NCI-H69 (cell line): ENCODE measurements at regions not wholly inside any gene's neighbourhood (a gene's known extent, or its start where the extent isn't known, plus 50 kb on each side); places are given as distances from the start of the nearest gene placed in this dataset.

Experiments used
- DNase-seq: peaks from one replicate; lab custom pipeline; 2025; lab: John Stamatoyannopoulos, UW

DNA sequence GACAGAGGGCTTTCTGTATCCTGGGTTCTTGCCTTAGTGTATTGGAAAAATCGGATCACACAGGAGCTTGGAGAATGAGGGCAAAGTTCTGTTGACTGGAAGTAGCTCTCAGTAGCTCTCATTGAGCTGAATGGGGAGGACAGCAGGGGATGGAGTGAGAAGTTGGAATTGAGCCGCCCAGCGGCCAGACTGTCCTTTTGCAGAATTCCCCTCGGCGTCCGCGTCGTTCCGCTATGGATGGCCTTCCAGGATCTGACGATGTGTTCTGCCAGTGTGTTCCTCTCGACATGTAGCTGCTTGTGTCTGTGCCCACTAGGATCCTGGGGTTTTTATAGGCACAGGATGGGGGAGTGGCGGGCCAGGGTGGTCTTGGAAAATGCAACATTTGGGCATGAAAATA lies 351.8 kb upstream of the SEMA3A start:
- no peak for DNase-seq

DNA sequence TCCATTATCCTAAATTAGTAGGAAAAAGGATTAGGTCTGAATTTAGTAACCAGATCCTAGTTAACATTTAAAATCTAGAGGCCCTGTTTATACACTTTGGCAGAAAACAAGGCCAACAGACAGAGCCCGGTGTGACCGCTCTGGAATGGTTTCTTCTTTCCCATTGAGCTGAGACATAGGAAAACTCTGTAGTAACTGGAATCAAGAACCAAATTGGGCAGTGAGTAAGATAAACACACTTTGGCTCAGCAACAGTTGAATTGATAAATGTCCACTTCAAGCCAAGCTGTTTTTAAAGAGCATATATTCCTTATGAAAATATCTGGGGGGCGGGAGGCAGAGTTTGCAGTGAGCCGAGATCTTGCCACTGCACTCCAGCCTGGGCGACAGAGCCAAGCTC lies 343.7 kb upstream of the SEMA3A start:
- DNase-seq: no peak

DNA sequence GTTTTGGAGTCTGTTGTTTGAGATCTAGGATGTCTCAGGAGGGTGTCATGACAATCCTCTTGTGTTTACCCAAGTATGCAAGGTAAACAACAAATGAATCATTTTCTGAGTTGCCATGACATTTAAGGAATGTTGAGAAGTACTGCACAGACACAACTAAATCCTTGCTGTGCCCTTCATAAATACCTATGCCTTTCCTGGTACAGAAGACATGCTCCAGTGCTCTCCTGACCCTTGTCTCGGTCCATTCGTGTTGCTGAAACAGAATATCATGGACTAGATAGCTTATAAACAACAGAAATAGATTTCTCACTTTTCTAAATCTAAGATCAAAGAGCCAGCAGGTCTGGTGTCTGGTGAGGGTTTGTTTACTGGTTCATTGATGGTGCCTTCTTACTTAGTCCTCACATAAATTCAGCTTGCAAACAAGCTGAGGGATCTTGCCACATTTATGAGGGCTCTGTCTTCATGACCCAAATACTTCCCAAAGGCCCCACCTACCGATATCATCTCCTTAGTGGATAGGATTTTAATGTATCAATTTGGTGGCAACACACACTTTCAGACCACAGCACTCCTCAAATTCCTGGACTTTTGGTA lies 341.8 kb upstream of the SEMA3A start:
- DNase-seq: no peak

DNA sequence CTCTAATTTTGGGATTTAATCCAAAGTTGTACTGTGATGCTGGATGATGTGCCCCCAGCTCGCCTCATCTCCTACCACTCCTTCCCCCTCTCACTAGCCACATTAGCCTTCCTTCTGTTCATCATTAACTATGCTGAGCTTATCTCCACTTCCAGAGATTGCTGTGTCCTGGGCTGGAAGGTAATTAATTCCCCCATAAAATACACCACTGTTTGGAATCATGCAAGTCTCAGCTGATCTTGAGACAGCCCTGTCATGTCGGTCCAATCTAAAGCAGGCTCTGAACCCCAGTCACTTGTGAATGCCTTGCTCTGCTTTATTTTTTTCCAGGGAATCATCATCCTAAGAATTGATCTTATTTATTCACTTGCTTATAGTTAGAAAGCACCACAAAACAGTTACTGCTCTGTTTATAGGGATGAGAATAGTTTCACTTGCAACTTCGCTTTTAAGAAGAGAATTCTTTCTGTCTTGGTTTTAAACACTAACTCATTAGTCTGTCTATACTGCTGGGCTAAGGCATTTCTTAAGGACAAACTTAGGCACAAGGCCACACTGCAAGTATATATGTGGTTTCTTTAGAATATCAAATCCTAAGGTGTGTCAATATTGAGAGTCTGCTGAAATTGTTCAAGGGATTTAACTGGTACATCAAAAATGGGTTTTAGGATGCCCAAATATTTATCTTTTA lies 341.1 kb upstream of the SEMA3A start:
- DNase-seq: no peak

DNA sequence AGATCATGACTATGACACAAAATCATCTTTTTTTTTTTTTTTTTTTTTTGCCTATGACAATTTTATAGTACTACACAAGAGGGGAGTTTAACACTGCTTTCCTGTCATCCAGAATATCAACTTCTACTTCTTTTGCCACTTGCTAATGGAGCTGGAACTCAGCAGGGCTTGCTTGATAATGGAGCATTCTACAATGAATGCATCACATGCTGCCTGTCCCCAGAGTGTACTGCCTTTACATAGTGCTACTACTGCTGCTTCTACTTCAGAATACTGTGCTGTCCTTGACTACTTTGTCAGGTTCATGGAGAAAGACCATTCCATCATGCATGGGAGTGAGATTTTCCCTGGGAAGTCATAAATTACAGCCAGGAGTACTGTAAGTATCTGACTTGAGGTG lies 338.6 kb upstream of the SEMA3A start:
- no peak for DNase-seq

DNA sequence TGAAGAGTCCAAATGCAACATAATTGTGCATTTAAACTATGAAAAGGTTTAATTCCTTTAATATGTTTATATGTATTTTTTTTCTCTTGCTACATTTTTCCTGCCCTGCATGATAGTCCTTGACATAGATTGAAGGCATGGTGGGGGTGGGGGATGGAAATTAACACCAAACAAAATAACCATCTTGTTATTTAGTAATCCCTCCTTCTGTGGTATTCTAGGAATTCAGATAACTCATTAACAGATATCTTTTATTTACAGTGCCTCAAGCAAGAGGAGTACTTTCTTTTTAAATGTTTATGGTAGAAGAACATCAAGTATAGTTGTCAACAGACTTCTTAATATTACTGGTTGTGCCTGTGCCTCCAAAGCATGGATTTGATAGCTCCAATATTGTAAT lies 337.6 kb upstream of the SEMA3A start:
- DNase-seq: no peak

DNA sequence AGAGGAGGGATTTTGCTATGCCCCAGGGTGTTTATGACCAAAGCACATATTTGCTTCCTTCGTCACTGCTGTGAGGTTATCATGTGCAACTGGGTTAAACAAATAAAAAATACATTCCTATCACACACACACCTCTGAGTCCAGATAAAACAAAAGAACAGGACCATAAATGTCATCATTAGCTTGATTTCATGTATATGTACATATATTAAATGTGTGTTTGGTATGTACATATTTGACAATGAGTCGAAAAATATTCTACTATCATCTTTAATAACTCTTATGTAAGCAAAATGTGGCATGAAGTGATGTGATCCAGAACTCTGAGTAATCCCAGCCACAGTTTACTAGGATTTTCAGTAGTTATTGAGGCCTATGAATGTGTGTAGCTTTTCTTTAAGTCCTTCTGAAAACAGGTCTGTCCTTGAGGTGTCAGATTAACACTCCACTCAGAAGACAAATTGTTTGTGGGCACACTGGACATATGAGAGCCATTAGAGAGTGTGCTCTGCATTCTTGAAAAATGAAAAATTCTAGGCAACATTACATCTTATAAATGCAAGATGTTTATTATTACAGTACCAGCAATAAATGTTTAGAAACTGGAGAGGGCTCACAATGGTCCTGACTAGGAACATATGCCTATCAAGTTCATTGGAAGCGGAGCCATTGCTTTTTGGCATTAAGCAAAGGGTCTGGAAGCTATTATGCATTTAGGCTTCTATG lies 335.1 kb upstream of the SEMA3A start:
- peak; percentile 54 for DNase-seq

DNA sequence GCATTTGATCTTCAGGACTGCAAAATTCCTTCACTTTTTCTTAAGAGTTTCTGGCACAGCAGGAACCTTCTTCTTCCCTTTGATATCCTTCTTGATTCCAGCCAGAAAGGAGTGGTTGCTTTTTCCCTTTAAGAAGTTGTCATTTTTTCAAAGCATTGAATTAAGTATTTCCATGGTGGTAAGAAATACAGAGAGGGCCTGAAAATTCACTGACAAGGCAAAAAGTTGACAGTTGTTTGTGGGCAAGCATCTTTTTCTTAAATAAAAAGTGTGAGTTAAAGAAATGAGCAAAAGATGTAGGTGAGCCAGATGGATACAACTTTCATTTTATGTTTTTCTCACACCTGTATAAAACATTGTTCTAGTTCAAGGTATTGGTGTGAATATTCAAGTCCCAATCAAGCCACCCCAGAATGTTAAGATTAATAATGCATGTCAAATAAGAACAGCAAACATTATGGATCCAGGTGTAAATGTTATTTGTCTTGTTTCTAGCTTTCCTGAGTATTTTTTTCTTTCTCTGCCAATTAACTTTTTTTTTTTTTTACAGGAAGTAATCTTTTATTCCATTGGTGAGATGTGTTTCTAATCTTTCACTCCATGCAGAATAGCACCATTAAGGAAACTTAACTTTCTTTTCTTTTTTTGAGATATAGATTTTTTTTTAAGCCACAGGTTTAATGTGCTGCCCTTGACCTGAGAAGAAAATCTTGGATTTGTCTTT lies 334.3 kb upstream of the SEMA3A start:
- DNase-seq: no peak

DNA sequence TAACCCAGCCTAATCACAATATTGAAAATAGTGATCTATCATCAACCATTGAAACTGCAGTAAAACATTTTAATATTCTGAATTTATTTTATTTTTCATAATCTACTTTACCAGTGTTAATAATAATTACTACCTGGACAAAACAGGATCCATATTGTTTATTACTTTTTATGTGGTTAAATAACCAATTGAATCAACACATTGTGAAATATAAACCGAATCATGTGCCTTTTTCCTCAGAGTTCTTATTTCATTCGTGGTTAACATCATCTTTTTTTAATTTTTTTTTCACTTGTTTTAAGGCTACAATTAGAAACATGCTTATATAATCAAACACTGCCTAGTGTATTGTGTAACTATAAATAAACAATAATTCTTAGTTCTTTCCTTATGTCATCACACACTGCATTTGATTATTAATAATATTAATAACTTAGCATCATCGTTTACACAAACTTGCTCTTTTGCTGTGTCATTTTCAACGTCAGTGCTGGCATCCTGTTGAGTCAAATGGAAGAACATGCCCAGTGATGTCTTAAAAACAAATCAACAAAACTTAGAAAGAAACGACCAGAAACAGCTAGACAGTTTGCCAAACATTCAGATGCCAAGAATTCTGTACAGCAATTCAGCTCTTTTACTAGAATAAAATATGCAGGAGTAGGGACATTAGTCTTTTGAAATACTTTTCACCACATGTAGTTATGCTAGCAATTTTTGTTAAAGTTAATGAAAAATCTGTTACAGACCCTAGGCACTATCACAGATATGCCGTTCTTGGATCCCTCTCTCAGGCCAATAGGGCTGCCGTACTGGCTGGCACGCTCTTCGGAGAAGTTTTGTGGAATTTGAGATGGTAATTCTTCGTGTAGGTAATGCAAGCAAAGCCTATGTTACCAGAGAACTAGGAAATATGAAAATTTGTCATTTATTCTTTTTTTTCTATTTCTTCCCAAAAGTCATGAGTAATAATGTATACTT lies 330.4 kb upstream of the SEMA3A start:
- DNase-seq: no peak

DNA sequence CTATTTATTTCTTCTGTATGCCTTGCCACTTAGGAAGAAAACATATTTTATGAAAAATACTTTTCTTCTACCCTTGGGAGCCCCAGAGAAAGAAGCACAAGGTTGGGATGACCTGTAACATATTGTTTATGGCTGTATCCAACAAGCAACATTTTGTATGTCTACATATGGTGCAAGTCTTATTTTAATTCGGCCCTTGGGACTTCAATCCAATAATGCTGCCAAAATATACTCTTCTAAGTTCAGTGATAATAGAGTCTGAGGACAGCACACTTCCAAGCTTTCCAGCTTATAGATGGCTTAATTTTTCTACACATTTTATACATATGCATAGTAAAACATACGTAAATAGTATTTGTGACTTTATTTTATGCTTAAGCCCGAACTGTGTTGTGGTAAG lies 318.5 kb upstream of the SEMA3A start:
- peak; percentile 31 for DNase-seq

DNA sequence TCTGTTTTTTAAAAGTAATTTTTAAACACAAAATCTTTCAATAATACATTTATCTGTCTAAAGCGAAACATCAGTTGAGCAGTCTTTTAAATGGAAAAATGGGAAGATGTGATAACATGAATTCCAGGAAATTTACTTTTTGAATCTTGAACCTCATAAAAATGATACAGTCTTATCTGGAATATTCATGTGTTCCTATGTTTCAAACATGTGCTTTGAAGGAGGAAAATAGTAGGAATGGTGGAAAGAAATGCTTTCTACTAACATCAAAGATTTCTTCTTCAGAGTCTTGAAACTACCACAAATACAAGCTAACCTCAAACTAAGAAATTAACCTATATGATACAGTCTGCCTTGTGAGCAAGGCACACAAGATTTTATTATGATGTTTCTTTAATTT lies 317.5 kb upstream of the SEMA3A start:
- no peak for DNase-seq

DNA sequence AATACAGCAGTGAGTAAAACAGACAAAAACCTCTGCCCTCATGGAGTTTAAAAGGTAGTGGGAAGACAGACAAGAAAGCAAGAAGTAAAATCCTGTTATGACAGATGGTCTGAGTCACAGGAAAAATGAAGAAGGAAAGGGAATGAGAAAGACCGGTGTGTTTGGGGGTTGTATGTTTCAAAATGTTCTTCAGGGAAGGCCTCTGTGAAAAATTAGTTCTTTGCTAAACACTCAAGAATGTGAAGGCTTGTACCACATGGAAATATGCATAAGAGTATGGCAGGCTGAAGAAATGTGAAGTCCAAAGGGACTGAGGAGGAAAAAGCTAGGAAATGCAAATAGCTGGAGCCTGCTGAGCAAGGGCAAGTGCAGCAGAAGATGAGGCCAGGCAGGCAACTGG lies 315.9 kb upstream of the SEMA3A start:
- DNase-seq: no peak

DNA sequence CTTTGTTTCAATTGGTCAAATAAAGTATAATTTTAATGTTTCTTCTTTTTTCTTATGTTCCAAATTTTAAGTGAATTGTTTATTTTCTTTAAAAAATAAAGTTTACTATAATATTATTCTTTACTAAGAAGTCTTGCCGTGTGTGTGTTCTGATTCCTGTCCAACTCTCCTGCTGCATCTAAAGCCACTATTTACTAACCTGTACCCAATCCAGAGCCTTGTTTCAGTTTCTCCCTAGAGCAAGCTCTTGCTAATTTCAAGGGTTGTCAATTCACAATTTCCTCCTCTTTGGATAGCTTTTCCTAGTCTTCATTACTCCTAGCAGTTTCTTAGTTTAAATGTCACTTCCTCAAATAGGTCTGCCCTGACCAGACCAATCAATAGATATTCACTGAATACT lies 314.9 kb upstream of the SEMA3A start:
- DNase-seq: no peak

DNA sequence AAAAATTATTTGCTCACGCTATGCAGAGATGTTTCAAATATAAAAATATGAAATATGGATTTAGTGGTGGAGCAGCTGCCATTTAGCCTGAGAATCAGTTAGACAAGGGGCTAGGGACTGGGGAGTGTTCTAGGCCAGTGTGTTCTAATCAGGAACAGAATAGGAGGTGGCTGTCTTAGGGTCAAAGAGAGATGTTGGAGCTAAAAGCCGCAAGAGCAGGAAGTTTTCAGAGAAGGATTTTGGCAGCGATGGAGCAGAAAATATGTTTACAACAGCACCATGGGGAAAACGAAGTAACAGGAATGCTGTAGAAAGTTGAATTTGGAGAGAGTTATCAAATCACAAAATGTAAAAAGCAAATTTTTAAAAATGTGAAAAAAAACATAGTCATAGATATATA lies 314.0 kb upstream of the SEMA3A start:
- no peak for DNase-seq

DNA sequence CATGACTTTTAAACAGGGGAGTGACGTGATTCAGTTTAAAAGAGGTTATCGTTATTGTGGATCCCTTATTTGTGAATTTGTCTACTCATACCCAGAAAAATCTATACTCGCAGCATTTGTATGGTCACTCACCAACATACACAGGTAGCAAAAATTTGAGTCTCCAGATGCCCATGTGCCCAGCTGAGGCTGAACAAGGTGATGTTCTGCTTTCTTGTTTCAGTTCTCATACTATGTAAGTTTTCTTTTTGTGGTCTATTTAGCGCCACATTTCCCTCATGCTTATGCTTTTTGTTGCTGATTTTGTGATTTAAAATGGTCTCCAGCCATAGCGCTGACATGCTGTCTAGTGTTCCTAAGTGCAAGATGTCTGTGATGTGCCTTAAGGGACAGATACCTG lies 312.9 kb upstream of the SEMA3A start:
- no peak for DNase-seq

DNA sequence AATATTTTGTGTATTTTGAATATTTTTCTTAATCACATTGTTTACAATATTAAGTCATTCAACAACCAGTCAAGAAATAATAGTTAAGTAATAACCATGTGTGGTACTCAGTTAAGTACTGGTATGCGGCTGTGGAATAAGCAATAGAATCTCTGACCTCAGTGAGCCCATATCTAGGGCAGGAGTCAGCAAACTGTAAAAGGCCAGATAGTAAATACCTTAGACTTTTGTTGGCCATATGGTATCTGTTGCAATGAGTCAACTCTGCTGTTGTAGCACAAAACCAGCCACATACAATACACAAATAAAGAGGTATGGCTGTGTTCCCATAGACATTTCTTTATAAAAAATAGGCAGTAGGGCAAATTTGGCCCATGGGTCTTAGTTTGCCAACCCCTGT lies 311.6 kb upstream of the SEMA3A start:
- DNase-seq: no peak

DNA sequence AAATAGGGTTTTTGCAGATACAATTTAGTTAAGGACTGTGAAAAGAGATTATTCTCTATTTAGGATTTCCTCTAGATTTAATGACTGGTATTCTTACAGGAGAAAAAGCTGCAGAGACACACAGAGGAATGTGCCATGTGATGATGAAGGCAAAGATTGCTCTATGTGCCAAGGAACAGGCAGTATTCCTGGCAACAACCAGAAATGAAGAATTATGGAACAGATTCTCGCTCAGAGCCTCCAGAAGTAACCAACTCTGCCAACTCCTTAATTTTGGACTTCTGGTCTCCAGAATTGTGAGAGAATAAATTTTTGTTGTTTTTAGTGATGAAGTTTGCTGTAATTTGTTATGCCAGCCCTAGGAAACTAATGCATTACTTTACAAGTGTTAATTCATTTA lies 307.6 kb upstream of the SEMA3A start:
- DNase-seq: no peak

DNA sequence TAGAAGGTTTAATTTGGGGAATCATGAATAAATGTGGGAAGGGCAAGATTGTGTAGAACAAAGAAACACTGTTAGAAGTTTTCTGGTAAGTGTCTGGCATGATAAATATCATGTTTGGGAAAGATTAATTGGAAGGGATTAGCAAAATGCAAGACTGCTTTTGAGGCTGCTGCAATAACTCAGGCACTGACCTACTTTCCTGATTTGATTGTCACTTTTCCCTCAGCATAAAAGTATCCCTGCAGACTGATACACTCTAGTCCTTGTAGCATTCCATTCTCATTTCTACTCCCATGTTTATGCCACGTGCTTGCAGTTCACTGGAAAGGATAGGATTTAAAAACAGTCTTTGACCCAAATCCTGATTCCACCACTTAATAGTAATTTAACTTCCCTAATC lies 303.3 kb upstream of the SEMA3A start:
- no peak for DNase-seq

DNA sequence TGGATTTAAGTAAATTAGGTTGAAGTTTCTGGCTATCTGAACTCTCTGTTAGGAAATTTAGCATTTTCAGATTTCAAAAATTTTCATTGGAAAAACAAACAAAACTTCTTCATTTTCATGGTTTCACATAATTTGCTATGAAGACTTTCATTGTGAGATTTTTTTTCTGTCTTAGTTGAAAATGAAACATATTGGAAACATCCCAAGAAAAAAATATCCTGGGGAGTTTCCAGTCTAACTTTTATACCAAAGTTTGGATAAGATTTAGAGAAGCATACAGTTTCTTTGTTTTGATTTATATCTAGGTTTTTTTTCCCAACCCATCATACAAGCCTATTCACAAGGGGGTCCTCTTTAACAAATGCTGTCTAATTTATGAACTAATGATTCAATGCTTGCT lies 300.5 kb upstream of the SEMA3A start:
- DNase-seq: no peak

DNA sequence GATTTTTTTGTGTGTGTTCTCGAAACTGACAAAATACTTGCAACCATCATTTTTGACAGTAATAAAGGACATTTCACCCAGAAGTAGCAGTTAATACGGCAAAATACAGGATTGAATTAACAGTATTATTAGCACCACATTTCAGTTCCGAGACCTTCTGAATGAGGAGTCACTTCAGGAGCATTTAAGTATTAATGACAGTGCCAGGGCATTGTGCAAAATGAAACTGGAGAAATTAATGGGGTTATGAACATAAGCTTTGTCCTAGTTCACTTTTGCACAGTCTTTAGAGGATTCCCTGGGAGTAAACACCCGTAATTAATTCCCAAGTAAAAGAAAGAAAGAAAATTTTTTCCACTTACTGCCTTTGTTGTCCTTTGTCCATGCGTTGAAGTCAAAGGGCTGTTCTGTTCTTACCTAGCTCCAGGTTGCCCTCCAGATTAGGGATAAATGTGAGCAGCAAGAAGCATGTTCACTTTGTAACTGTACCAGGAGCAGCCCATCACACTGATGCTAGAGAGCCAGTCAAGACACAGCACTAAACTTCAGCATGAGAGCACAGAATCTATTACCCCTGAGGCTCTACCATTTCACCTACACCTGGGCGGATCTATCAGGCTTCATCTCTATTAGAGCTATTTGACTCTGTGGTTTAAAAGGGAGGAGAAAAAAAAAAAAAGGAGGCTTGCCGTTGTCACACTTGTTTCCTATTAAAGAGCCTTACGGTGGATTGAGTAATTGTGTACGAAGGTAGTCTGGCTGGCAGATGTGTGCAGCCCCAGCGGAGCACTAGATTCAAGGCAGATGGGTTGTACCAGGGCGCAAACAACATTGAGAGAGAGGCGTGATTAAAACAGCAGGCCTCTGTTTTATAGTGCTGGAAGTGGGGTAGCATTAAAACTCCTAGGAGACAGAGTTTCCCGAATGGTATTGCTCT lies 297.8 kb upstream of the SEMA3A start:
- peak; percentile 93 for DNase-seq

DNA sequence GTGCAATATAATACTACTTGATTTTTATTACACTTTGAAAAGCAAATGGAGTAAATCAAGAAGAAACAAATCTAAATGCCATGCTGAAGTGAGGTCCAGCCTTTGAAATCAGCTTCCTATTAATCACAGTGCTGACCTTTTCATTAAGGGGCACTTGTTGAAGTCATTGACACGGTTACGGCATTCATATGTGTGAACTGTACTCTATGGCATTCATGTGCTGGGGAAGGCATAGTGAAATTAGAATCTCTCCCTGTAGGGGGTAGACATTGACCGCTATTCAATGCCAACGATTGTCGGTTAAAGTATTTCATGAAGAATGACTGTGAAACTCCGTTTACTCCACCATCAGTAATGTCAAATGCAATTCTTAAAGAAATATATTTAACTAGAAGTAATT lies 296.1 kb upstream of the SEMA3A start:
- DNase-seq: no peak
